Renal cortical epithelial cell (primary cell): ENCODE measurements at regions not wholly inside any gene's neighbourhood (a gene's known extent, or its start where the extent isn't known, plus 50 kb on each side); places are given as distances from the start of the nearest gene placed in this dataset.

Experiments used
- DNase-seq: peaks from one replicate; pipeline ENCODE4 v3.0.0-alpha.2; 2011; ENCODE audit warnings: low read depth

GRCh38 chr14:94887591-94887990 lies 117.7 kb upstream of the GSC start:
- no peak for DNase-seq

GRCh38 chr14:94886931-94887330 lies 117.0 kb upstream of the GSC start:
- no peak for DNase-seq

GRCh38 chr14:94885481-94886155 lies 115.7 kb upstream of the GSC start:
- DNase-seq, result no peak

GRCh38 chr14:94884616-94885230 lies 114.8 kb upstream of the GSC start:
- no peak for DNase-seq

- DNase-seq, result no peak
Measured at GRCh38 chr14:94882401-94882800, 112.5 kb upstream of the GSC start.

- DNase-seq, result no peak
Measured at GRCh38 chr14:94880876-94881275, 111.0 kb upstream of the GSC start.

- DNase-seq, result no peak
Measured at GRCh38 chr14:94880106-94880505, 110.2 kb upstream of the GSC start.

GRCh38 chr14:94879537-94879936 lies 109.6 kb upstream of the GSC start:
- DNase-seq, result no peak

GRCh38 chr14:94876306-94876705 lies 106.4 kb upstream of the GSC start:
- no peak for DNase-seq

GRCh38 chr14:94875256-94875655 lies 105.3 kb upstream of the GSC start:
- no peak for DNase-seq

- no peak for DNase-seq
Measured at GRCh38 chr14:94868772-94869072, 98.8 kb upstream of the GSC start.

GRCh38 chr14:94867946-94868771 lies 98.2 kb upstream of the GSC start:
- DNase-seq, result no peak

GRCh38 chr14:94867209-94867608 lies 97.3 kb upstream of the GSC start:
- no peak for DNase-seq

GRCh38 chr14:94864387-94865195 lies 94.7 kb upstream of the GSC start:
- no peak for DNase-seq

GRCh38 chr14:94863366-94863765 lies 93.5 kb upstream of the GSC start:
- DNase-seq, result no peak

GRCh38 chr14:94857950-94858349 lies 88.0 kb upstream of the GSC start:
- no peak for DNase-seq

GRCh38 chr14:94853920-94854319 lies 84.0 kb upstream of the GSC start:
- DNase-seq, result no peak

GRCh38 chr14:94850309-94851211 lies 80.6 kb upstream of the GSC start:
- DNase-seq, result no peak

GRCh38 chr14:94844593-94845152 lies 74.8 kb upstream of the GSC start:
- DNase-seq, result no peak

GRCh38 chr14:94840467-94840866 lies 70.6 kb upstream of the GSC start:
- no peak for DNase-seq

- no peak for DNase-seq
Measured at GRCh38 chr14:94839348-94839747, 69.4 kb upstream of the GSC start.
